Activated gamma-delta T cell treated with anti-CD3 and anti-CD28 coated beads, Interleukin-2, amount 50 U/mL, for 16 hours (primary cell): ENCODE measurements at regions not wholly inside any gene's neighbourhood (a gene's known extent, or its start where the extent isn't known, plus 50 kb on each side); places are given as distances from the start of the nearest gene placed in this dataset.

ENCODE experiments used
- DNase-seq: peaks from one replicate; pipeline ENCODE4 v3.0.0-alpha.2; 2020; ENCODE audit warnings: low read depth

DNA sequence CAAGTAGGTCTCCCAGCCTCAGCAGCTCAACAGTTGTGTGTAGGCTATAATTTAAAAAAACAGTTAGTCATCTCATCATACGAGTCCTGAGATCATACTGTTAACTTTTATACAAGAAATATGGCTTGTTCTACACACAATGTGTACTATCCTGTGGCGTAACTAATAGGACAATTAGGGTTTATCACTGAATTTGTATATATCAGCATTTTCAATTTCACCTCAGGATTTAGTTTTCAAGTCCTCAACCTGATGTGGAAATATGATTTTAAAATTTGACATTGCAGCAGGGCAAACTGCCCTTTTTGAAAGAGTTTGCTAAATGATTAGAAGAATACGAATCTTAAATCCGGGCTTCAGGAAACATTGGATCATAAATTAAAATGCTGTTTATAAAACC, 237.2 kb upstream of the CTBP2 start:
- no peak for DNase-seq

- DNase-seq, result no peak
Observed at GRCh38 chr10:125396676-125397075, 236.3 kb upstream of the CTBP2 start.

DNA sequence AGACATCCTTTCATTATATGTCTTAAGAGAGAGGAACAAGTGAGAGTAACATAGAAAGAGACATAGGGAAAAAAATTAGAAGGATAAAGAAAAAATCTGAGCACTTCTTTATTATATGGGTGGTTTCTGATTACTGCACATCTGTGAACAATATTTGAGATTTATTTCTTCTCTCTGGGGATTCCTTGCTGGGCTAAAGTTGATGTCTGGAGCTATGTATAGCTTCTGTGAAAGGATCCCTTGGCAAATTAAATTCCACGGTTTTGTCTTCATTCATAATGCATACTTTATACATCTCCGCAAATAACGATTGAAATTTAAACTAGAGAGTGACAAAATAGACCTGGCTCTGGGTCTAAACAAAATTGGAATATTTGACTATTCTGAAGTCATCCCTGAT, 232.2 kb upstream of the CTBP2 start:
- DNase-seq, result no peak

GRCh38 chr10:125392154-125392553, 231.8 kb upstream of the CTBP2 start:
- DNase-seq, result no peak

DNA sequence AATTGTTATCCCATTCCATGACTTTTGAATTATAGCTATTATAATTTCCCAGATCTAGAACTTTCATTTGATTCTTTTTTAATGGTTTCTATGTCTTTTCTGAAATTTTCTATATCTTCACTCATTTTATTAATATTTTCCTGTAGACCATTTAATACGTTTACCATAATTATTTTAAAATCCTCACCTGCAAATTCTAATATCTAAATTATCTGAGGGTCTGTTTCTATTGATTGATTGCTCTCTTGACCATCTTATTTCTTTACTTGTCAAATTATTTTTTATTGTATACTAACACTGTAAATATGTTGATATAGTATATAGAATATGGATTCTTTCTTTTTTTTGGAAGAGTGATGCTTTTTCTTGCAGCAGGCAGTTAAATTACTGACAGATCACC, 229.3 kb upstream of the CTBP2 start:
- DNase-seq, result no peak

DNA sequence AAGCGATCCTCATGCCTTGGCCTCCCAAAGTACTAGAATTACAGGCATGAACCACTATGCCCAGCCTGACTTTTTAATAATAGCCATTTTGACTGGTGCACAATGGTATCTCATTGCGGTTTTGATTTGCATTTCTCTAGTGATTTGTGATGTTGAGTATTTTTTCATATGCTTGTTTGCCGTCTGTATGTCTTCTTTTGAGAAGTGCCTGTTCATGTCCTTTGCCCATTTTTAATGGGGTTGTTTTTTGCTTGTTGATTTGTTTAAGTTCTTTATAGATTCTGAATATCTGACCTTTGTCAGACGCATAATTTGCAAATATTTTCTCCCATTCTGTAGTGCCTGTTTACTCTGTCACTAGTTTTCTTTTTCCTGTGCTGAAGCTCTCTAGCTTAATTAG, 219.2 kb upstream of the CTBP2 start:
- no peak for DNase-seq

GRCh38 chr10:125377368-125377767, 217.0 kb upstream of the CTBP2 start:
- DNase-seq, result no peak

DNA sequence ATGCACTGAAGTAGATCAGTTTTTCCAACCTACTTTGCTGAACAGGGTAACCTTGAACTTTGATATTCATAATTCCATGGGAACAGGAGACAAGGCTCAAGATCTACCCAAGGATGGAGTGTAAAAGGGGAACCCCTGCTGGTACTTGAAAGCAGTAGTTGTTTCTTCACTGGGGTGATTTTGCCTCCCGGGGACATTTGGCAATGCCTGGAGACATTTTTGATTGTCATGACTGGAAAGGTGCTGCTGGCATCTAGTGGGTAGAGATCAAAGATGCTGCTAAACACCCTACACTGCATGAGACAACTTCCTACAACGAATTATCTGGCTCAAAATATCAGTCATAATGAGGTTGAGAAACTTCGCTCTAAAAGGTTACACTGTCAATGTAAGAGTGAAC, 214.8 kb upstream of the CTBP2 start:
- DNase-seq, result no peak

DNA sequence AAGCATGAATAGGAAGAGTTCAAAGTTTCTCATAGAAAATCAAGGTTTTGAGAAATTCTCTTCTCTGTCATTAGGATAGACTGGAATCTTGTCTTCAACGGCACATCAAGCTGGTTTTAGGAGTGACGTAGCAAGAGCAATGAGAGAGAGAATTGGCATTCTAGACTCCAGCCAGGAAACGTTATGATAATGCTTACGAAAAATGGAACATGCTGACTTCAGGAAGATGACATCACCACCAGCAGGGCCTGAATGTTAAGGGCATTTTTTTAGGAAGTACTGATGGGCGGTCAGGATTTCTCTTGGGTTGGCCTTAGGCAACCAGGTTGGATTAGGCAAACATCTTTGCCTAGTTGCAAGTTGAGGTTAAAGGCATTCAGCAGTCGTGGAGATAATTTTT, 213.2 kb upstream of the CTBP2 start:
- no peak for DNase-seq

GRCh38 chr10:125370578-125370977, 210.2 kb upstream of the CTBP2 start:
- no peak for DNase-seq

DNA sequence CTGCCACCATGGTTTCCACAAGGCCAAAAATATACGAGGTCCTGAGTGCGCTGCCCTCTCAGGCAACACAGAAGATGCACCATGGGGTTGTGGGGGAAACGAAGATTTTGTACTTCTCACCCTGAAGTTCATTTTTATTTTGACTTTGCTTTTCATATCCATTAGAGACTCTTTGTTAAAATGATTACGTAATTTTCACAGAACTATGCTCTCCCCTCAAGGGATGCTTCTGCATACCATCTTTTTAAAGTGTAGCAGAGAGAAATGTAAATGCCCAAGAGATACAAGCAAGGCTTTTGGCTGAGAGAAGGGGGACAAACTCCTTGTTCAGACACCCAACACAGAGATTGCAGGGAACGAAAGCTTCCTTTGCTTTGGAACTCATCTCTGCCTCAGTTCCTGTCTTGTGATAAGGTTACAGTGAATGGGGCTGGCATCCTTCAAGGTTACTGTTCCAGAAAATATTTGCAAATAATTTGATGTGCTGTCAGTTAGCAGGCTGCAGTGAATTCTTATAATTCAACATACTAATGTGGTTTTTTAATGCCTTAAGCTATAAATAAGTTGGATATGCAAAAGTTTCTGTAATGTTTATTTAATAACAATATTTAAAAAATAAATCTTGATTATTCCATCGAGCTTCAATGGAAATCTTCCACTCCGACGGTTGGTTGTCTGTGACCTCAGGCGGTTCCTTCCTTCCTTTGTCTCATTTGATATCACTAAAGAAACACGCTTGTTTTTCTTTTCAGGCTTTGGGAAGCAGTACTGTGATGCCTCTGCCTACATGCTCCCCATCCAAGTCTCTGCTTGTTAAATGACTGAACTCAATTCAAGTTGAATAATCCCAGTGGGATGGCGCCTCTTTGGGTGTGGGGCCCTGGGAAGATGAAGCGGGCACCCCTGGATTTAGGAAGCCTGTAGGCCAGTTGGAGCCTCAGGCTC, 209.3 kb upstream of the CTBP2 start:
- DNase-seq, result no peak

- no peak for DNase-seq
Observed at GRCh38 chr10:125368146-125368545, 207.8 kb upstream of the CTBP2 start.

DNA sequence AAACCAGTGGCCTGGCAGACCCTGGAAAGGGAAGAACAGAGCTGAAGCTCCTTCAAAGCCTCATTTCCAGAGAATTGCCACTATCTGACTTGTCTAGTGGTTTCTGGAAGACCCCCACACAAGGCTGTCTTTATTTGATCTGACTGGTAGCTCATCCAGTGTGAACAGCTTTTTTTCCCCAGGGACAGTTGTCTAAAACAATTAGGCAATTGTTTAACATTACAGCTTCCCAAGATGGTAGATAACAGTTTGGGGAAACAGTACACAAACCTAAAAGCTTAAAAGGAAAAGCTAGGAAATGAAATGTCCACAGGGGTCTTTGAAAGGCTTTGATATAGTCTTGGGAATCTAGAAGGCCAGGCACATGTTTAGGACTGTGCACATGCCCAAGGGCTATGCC, 203.4 kb upstream of the CTBP2 start:
- DNase-seq, result no peak

DNA sequence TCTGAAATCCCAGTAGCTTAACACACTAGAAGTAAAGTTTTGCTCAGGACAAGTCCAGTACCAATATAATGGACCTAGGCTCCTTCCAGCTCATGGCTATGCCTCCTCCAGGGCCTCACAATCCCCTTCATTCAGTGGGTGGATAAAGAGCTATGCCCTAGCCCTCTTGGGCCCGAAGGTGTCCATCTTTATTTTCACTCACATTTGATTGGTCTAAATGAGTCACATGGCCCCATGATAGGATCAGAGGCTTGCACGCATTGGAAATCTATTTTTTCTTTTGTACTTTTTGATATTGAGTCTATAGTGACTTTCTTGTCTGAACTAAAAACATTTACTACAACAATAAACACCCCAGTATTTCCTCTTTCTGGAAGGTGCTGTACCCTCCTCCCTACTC, 202.6 kb upstream of the CTBP2 start:
- DNase-seq, result no peak

- no peak for DNase-seq
Observed at GRCh38 chr10:125359401-125359800, 199.0 kb upstream of the CTBP2 start.

GRCh38 chr10:125355657-125356056, 195.3 kb upstream of the CTBP2 start:
- DNase-seq, result no peak

DNA sequence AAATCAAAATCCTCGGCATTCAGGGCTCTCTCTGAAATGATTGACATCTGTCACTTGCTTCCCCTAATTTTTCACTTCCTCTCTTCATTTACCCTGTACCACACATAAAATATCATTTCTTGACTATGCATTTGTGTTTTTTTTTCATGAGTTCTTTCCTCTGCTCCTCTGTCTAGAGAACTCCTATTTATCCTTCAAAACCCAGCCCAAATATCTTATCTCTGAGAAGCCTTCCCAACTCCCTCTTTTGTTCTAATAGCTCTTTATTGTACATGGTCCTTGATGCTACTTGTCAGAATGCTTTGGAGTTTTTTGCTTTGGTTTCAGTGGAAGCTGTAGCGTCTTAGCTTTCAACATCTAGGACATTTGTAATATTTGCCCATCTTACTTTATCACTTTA, 190.2 kb upstream of the CTBP2 start:
- no peak for DNase-seq

DNA sequence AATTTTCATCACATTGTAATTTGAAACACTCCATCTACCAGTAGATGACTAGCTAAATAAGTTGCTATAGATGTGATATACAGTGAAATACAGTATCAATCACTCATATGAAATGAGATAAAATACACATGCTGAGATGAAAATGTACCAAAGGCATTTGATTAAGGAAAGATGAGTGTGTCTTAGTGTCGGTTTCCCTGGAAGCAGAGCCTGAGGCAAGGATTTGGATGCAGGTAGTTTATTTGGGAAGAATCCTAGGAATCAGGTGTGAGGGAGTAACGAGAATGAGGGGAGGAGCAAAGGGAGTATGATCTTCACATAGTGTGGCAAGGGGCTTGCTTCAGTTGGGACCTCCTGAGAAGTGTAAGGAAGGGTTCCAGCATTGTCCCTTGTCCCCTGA, 188.2 kb upstream of the CTBP2 start:
- DNase-seq, result no peak

- no peak for DNase-seq
Observed at GRCh38 chr10:125344573-125345171, 184.3 kb upstream of the CTBP2 start.

- no peak for DNase-seq
Observed at GRCh38 chr10:125343983-125344382, 183.6 kb upstream of the CTBP2 start.

GRCh38 chr10:125343118-125343925, 183.0 kb upstream of the CTBP2 start:
- no peak for DNase-seq

GRCh38 chr10:125341611-125342010, 181.2 kb upstream of the CTBP2 start:
- no peak for DNase-seq

- no peak for DNase-seq
Observed at GRCh38 chr10:125340903-125341302, 180.5 kb upstream of the CTBP2 start.
